B cell (primary cell): ENCODE measurements at regions not wholly inside any gene's neighbourhood (a gene's known extent, or its start where the extent isn't known, plus 50 kb on each side); places are given as distances from the start of the nearest gene placed in this dataset.

Experiments used
- EZH2 ChIP-seq: IDR thresholded peaks from 2 replicates; pipeline ENCODE4 v1.6.1; 2012; ENCODE audit warnings: borderline replicate concordance, low read depth, mild to moderate bottlenecking, moderate library complexity, low read length; ENCODE audit not compliant: insufficient read depth, poor library complexity, severe bottlenecking
- TF ChIP-seq, protein P1 (sequence below): fragments of 200-600 bp; IDR thresholded peaks from one replicate; pipeline ENCODE4 v1.8.0; 2022; ENCODE audit warnings: antibody characterized with exemption, mild to moderate bottlenecking

DNA sequence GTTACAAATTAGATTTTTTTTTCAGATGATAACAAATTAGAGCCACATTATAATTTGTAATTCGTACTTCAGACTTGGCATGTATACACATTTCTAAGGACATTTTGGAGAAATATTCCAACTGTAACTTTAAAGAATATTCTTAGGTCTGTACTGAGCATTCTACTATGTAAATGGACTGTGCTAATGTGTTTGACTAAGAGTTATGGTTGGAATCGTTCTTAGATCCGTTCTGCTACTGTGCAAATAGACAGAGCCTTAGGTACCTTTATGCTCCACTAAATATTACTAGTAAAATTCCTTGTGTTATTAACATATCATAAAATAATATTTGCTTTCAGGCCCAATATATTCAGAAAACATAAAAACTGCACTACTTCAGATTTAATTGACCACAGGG, 1180.0 kb upstream of the TENM3 start:
- TF ChIP-seq, protein P1, sequence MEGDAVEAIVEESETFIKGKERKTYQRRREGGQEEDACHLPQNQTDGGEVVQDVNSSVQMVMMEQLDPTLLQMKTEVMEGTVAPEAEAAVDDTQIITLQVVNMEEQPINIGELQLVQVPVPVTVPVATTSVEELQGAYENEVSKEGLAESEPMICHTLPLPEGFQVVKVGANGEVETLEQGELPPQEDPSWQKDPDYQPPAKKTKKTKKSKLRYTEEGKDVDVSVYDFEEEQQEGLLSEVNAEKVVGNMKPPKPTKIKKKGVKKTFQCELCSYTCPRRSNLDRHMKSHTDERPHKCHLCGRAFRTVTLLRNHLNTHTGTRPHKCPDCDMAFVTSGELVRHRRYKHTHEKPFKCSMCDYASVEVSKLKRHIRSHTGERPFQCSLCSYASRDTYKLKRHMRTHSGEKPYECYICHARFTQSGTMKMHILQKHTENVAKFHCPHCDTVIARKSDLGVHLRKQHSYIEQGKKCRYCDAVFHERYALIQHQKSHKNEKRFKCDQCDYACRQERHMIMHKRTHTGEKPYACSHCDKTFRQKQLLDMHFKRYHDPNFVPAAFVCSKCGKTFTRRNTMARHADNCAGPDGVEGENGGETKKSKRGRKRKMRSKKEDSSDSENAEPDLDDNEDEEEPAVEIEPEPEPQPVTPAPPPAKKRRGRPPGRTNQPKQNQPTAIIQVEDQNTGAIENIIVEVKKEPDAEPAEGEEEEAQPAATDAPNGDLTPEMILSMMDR: no peak
- no peak for TF ChIP-seq EZH2
